H9 (cell line): ENCODE measurements at regions not wholly inside any gene's neighbourhood (a gene's known extent, or its start where the extent isn't known, plus 50 kb on each side); places are given as distances from the start of the nearest gene placed in this dataset.

Source experiments
- DNase-seq: peaks from one replicate; pipeline ENCODE4 v3.0.0-alpha.2; 2017
- H2AFZ ChIP-seq: one replicate; pipeline ENCODE4 v1.6.1; 2013; ENCODE audit warnings: mild to moderate bottlenecking, low read length, control low read depth, moderate library complexity
- H2AK5ac ChIP-seq: 2 replicates; pipeline ENCODE4 v1.6.1; 2013; ENCODE audit warnings: low read length, control low read depth, mixed read lengths; ENCODE audit not compliant: insufficient read length
- H2BK120ac ChIP-seq: one replicate; pipeline ENCODE4 v1.6.1; 2013; ENCODE audit warnings: low read depth, mild to moderate bottlenecking, low read length, control low read depth, inconsistent platforms; ENCODE audit not compliant: poor library complexity, severe bottlenecking
- H2BK12ac ChIP-seq: 2 replicates; pipeline ENCODE4 v1.6.1; 2013; ENCODE audit warnings: low read length, control low read depth, mixed read lengths, low read depth; ENCODE audit not compliant: insufficient read length
- H2BK15ac ChIP-seq: 2 replicates; pipeline ENCODE4 v1.6.1; 2013; ENCODE audit warnings: low read depth, low read length, control low read depth
- H2BK20ac ChIP-seq: one replicate; pipeline ENCODE4 v1.6.1; 2013; ENCODE audit warnings: low read depth, mild to moderate bottlenecking, low read length, control low read depth, inconsistent platforms; ENCODE audit not compliant: poor library complexity, severe bottlenecking
- H2BK5ac ChIP-seq: 2 replicates; pipeline ENCODE4 v1.6.1; 2013; ENCODE audit warnings: low read length, control low read depth, mixed read lengths; ENCODE audit not compliant: insufficient read length
- H3K14ac ChIP-seq: 2 replicates; pipeline ENCODE4 v1.6.1; 2013; ENCODE audit warnings: low read length, control low read depth; ENCODE audit not compliant: insufficient read depth
- H3K18ac ChIP-seq: 2 replicates; pipeline ENCODE4 v1.6.1; 2013; ENCODE audit warnings: low read depth, mild to moderate bottlenecking, mixed read lengths, low read length, control low read depth; ENCODE audit not compliant: insufficient read length
- H3K23ac ChIP-seq: 2 replicates; pipeline ENCODE4 v1.6.1; 2013; ENCODE audit warnings: low read length, control low read depth, mixed read lengths, low read depth; ENCODE audit not compliant: insufficient read length
- H3K23me2 ChIP-seq: 2 replicates; pipeline ENCODE4 v1.6.1; 2013; ENCODE audit warnings: low read depth, mild to moderate bottlenecking, mixed read lengths, low read length, control low read depth; ENCODE audit not compliant: insufficient read length, poor library complexity, severe bottlenecking
- H3K27ac ChIP-seq: 2 replicates; pipeline ENCODE4 v1.5.1; 2013; ENCODE audit warnings: low read length, control low read depth, mixed read lengths, low read depth; ENCODE audit not compliant: insufficient read length
- H3K27me3 ChIP-seq: 2 replicates; pipeline ENCODE4 v1.6.1; 2013; ENCODE audit warnings: low read length, control low read depth, inconsistent platforms; ENCODE audit not compliant: insufficient read depth
- H3K4ac ChIP-seq: 2 replicates; pipeline ENCODE4 v1.6.1; 2013; ENCODE audit warnings: low read depth, mild to moderate bottlenecking, control low read depth, inconsistent platforms, low read length, moderate library complexity
- H3K4me1 ChIP-seq: 2 replicates; pipeline ENCODE4 v1.6.1; 2013; ENCODE audit warnings: low read length, control low read depth, inconsistent platforms; ENCODE audit not compliant: insufficient read depth
- H3K4me2 ChIP-seq: 2 replicates; pipeline ENCODE4 v1.6.1; 2013; ENCODE audit warnings: low read length, control low read depth, mixed read lengths; ENCODE audit not compliant: insufficient read length, insufficient read depth
- H3K56ac ChIP-seq: 2 replicates; pipeline ENCODE4 v1.6.1; 2013; ENCODE audit warnings: low read depth, mild to moderate bottlenecking, mixed read lengths, low read length, control low read depth; ENCODE audit not compliant: insufficient read length
- H3K79me1 ChIP-seq: 2 replicates; pipeline ENCODE4 v1.6.1; 2013; ENCODE audit warnings: low read depth, mild to moderate bottlenecking, moderate library complexity, low read length, control low read depth, inconsistent platforms; ENCODE audit not compliant: insufficient read depth, poor library complexity, severe bottlenecking
- H3K79me2 ChIP-seq: 2 replicates; pipeline ENCODE4 v1.6.1; 2013; ENCODE audit warnings: low read length, control low read depth, inconsistent platforms; ENCODE audit not compliant: insufficient read depth
- H3K9ac ChIP-seq: 2 replicates; pipeline ENCODE4 v1.6.1; 2013; ENCODE audit warnings: low read length, control low read depth, mixed read lengths; ENCODE audit not compliant: insufficient read length; ENCODE audit errors: extremely low read depth
- H3K9me3 ChIP-seq: one replicate; pipeline ENCODE4 v1.6.1; 2013; ENCODE audit warnings: low read depth, low read length, inconsistent platforms; ENCODE audit not compliant: control insufficient read depth
- H3T11ph ChIP-seq: one replicate; pipeline ENCODE4 v1.6.1; 2013; ENCODE audit warnings: mild to moderate bottlenecking, low read length, control low read depth, inconsistent platforms
- H4K20me1 ChIP-seq: one replicate; pipeline ENCODE4 v1.6.1; 2013; ENCODE audit not compliant: control insufficient read depth, insufficient read length, insufficient read depth
- H4K5ac ChIP-seq: 2 replicates; pipeline ENCODE4 v1.6.1; 2013; ENCODE audit warnings: low read depth, mild to moderate bottlenecking, mixed read lengths, low read length, control low read depth; ENCODE audit not compliant: insufficient read length
- H4K8ac ChIP-seq: replicated peaks from 2 replicates; pipeline ENCODE4 v1.6.1; 2013; ENCODE audit warnings: low read length, control low read depth, mixed read lengths, low read depth; ENCODE audit not compliant: insufficient read length
- H4K91ac ChIP-seq: 2 replicates; pipeline ENCODE4 v1.6.1; 2013; ENCODE audit warnings: low read depth, mild to moderate bottlenecking, moderate library complexity, mixed read lengths, low read length, control low read depth; ENCODE audit not compliant: insufficient read length
- H3K27ac Mint-ChIP-seq, 3 experiments: 2 replicates in 2 of 3; 3 replicates in 1 of 3; pipeline ENCODE4 v1.8.0; 2020 to 2021; ENCODE audit warnings: mixed read lengths in 3 of 3, mild to moderate bottlenecking in 1 of 3, moderate library complexity in 1 of 3
- H3K27me3 Mint-ChIP-seq: 2 replicates; pipeline ENCODE4 v1.8.0; 2021; ENCODE audit warnings: low read depth, mild to moderate bottlenecking, moderate library complexity, mixed read lengths
- H3K36me3 Mint-ChIP-seq, 3 experiments: 2 replicates in 2 of 3; 3 replicates in 1 of 3; pipeline ENCODE4 v1.8.0; 2020 to 2021; ENCODE audit warnings: low read depth in 3 of 3, mixed read lengths in 3 of 3; ENCODE audit not compliant: insufficient read depth in 1 of 3
- H3K4me1 Mint-ChIP-seq, 2 experiments: 2 replicates each; pipeline ENCODE4 v1.8.0; 2020; ENCODE audit warnings: mixed read lengths in 2 of 2
- H3K4me3 Mint-ChIP-seq, 2 experiments: 2 replicates in 1 of 2; 3 replicates in 1 of 2; pipeline ENCODE4 v1.8.0; 2020 to 2021; ENCODE audit warnings: mild to moderate bottlenecking in 2 of 2, mixed read lengths in 2 of 2, moderate library complexity in 1 of 2
- H3K9me3 Mint-ChIP-seq, 2 experiments: 2 replicates in 1 of 2; 3 replicates in 1 of 2; pipeline ENCODE4 v1.8.0; 2020; ENCODE audit warnings: mild to moderate bottlenecking in 2 of 2, mixed read lengths in 2 of 2, moderate library complexity in 1 of 2
- CTCF ChIP-seq: fragments of 200-600 bp; sonication (generic); conservative IDR thresholded peaks from 3 replicates; pipeline ENCODE4 v1.8.0; 2021; ENCODE audit warnings: antibody characterized with exemption, mild to moderate bottlenecking
- WGBS: extraction: QIAGEN DNeasy Blood & Tissue Kit; methylation state at CpG from one replicate; pipeline ENCODE4 v1.1.7; 2013; ENCODE audit warnings: missing lambda C conversion rate, low lambda C conversion rate, mixed read lengths; ENCODE audit not compliant: insufficient read length; ENCODE audit errors: extremely low coverage; 5-methylcytosine and 5-hydroxymethylcytosine counted together

- no peak overlapping the region for H2BK12ac ChIP-seq
- no peak overlapping the region for H3K9ac ChIP-seq
- H3K18ac ChIP-seq, result no peak overlapping the region
- H4K5ac ChIP-seq, result no peak overlapping the region
- no peak overlapping the region for H2AFZ ChIP-seq
- H3T11ph ChIP-seq, result no peak overlapping the region
- H3K27ac Mint-ChIP-seq, result no peak overlapping the region
- no peak overlapping the region for H3K14ac ChIP-seq
- no peak overlapping the region for H4K91ac ChIP-seq
- H2BK20ac ChIP-seq, result no peak overlapping the region
- H2BK5ac ChIP-seq, result no peak overlapping the region
- H3K9me3 ChIP-seq, result no peaks in the 10 kb centered on the region
- H3K9me3 Mint-ChIP-seq, result peaks cover 2 to 3% of the 10 kb centered on the region in 2 experiments; a peak in 3 of 5 replicates
- H4K20me1 ChIP-seq, result no peaks in the 10 kb centered on the region
- no peak for TF ChIP-seq CTCF
- H3K36me3 Mint-ChIP-seq, result 0 out of 7 replicates have a peak, but pooled peaks cover 0 to 2% (median 0%) of the 10 kb centered on the region in 3 experiments
- no peak overlapping the region for H3K4ac ChIP-seq
- H3K4me2 ChIP-seq, result no peak overlapping the region
- peaks cover 4% of the 10 kb centered on the region; the same call in 1 of the 2 replicates for H3K4me1 ChIP-seq
- H3K27ac ChIP-seq, result no peak overlapping the region
- H3K79me1 ChIP-seq, result no peaks in the 10 kb centered on the region
- H3K79me2 ChIP-seq, result no peaks in the 10 kb centered on the region
- H3K56ac ChIP-seq, result no peak overlapping the region
- H3K4me1 Mint-ChIP-seq, result peaks cover 12 to 17% of the 10 kb centered on the region in 2 experiments
- H2BK120ac ChIP-seq, result no peak overlapping the region
- H2BK15ac ChIP-seq, result no peak overlapping the region
- H4K8ac ChIP-seq, result no peak overlapping the region
- no peak overlapping the region for H2AK5ac ChIP-seq
- no CpG with 5 or more reads among the region's 5 CpGs for WGBS
- no peak overlapping the region for H3K23ac ChIP-seq
- no peaks in the 10 kb centered on the region for H3K27me3 Mint-ChIP-seq
- no peaks in the 10 kb centered on the region for H3K27me3 ChIP-seq
- no peaks in the 10 kb centered on the region for H3K23me2 ChIP-seq
- DNase-seq, result no peak
- no peak overlapping the region for H3K4me3 Mint-ChIP-seq
Measured at GRCh38 chr9:78682216-78682615, 385.3 kb downstream of the PSAT1 start.
